GM23338 (cell line): ENCODE measurements at regions not wholly inside any gene's neighbourhood (a gene's known extent, or its start where the extent isn't known, plus 50 kb on each side); places are given as distances from the start of the nearest gene placed in this dataset.

Experiments used
- ATAC-seq: fragments of 200-7000 bp; cut with Tn5 transposase; 3 replicates; pipeline ENCODE4 v1.9.1; 2020
- DNase-seq: peaks from one replicate; pipeline ENCODE4 v3.0.0-alpha.2; 2015; ENCODE audit warnings: low spot score
- H2AFZ ChIP-seq: fragments of 200-600 bp; sonication (generic); 2 replicates; pipeline ENCODE4 v1.8.0; 2016; ENCODE audit warnings: antibody characterized with exemption, mild to moderate bottlenecking, moderate library complexity
- H3F3A ChIP-seq: fragments of 200-600 bp; sonication (generic); replicated peaks from 2 replicates; pipeline ENCODE4 v1.8.0; 2017; ENCODE audit warnings: antibody characterized with exemption, mixed run types, low read depth
- H3K27ac ChIP-seq: fragments of 200-600 bp; sonication (generic); 2 replicates; pipeline ENCODE4 v1.6.1; 2016; ENCODE audit warnings: low read depth
- H3K27me3 ChIP-seq: fragments of 200-600 bp; sonication (generic); 2 replicates; pipeline ENCODE4 v1.8.0; 2016; ENCODE audit warnings: mild to moderate bottlenecking, mixed run types, moderate library complexity; ENCODE audit not compliant: insufficient read depth
- H3K36me3 ChIP-seq: fragments of 200-600 bp; sonication (generic); 2 replicates; pipeline ENCODE4 v1.8.0; 2016; ENCODE audit warnings: mild to moderate bottlenecking; ENCODE audit not compliant: insufficient read depth
- H3K4me1 ChIP-seq: fragments of 200-600 bp; sonication (generic); 2 replicates; pipeline ENCODE4 v1.8.0; 2016; ENCODE audit warnings: mild to moderate bottlenecking, moderate library complexity; ENCODE audit not compliant: insufficient read depth
- H3K4me2 ChIP-seq: fragments of 200-600 bp; sonication (generic); 2 replicates; pipeline ENCODE4 v1.7.1; 2017; ENCODE audit warnings: mixed run types
- H3K4me3 ChIP-seq: fragments of 200-600 bp; sonication (generic); 2 replicates; pipeline ENCODE4 v1.6.1; 2016; ENCODE audit warnings: mixed run types
- H3K79me2 ChIP-seq: fragments of 200-600 bp; sonication (generic); replicated peaks from 2 replicates; pipeline ENCODE4 v1.8.0; 2017; ENCODE audit warnings: mild to moderate bottlenecking; ENCODE audit not compliant: insufficient read depth
- H3K9me2 ChIP-seq: fragments of 200-600 bp; sonication (generic); 2 replicates; pipeline ENCODE4 v1.8.0; 2017; ENCODE audit not compliant: insufficient read depth
- H4K20me1 ChIP-seq: fragments of 200-600 bp; sonication (generic); replicated peaks from 2 replicates; pipeline ENCODE4 v1.8.0; 2017; ENCODE audit warnings: mild to moderate bottlenecking; ENCODE audit not compliant: insufficient read depth
- H3K27ac Mint-ChIP-seq: 2 replicates; pipeline ENCODE4 v1.8.0; 2020; ENCODE audit warnings: inconsistent platforms, mild to moderate bottlenecking, moderate library complexity, mixed read lengths
- H3K27me3 Mint-ChIP-seq: 3 replicates; pipeline ENCODE4 v1.8.0; 2022; ENCODE audit warnings: low read depth, mild to moderate bottlenecking, moderate library complexity, mixed read lengths, inconsistent platforms; ENCODE audit not compliant: insufficient read depth, poor library complexity
- H3K36me3 Mint-ChIP-seq: 3 replicates; pipeline ENCODE4 v1.8.0; 2021; ENCODE audit warnings: low read depth, mild to moderate bottlenecking, inconsistent platforms, moderate library complexity, mixed read lengths
- H3K4me1 Mint-ChIP-seq: 3 replicates; pipeline ENCODE4 v1.8.0; 2020; ENCODE audit warnings: mild to moderate bottlenecking, inconsistent platforms, mixed read lengths
- H3K4me3 Mint-ChIP-seq: 3 replicates; pipeline ENCODE4 v1.8.0; 2021; ENCODE audit warnings: moderate library complexity, mild to moderate bottlenecking, inconsistent platforms, mixed read lengths
- H3K9me3 Mint-ChIP-seq: 3 replicates; pipeline ENCODE4 v1.8.0; 2020; ENCODE audit warnings: moderate library complexity, mild to moderate bottlenecking, inconsistent platforms, mixed read lengths
- CREB1 ChIP-seq: fragments of 250-450 bp; sonication (Bioruptor Pico); IDR thresholded peaks from 2 replicates; pipeline ENCODE4 v1.5.0; 2020; ENCODE audit warnings: low read depth, mild to moderate bottlenecking, moderate library complexity
- JUNB ChIP-seq: IDR thresholded peaks from one replicate; pipeline ENCODE4 v1.6.1; 2016; ENCODE audit warnings: antibody characterized with exemption; ENCODE audit not compliant: unreplicated experiment
- NANOG ChIP-seq: IDR thresholded peaks from 2 replicates; pipeline ENCODE4 v1.6.1; 2016; ENCODE audit warnings: antibody characterized with exemption, borderline replicate concordance
- POLR2AphosphoS5 ChIP-seq: IDR thresholded peaks from 2 replicates; pipeline ENCODE4 v1.6.1; 2016; ENCODE audit warnings: antibody characterized with exemption, low read depth
- REST ChIP-seq: IDR thresholded peaks from one replicate; pipeline ENCODE4 v1.6.1; 2018; ENCODE audit warnings: antibody characterized with exemption; ENCODE audit not compliant: unreplicated experiment
- STAT1 ChIP-seq: IDR thresholded peaks from one replicate; pipeline ENCODE4 v1.6.1; 2016; ENCODE audit warnings: antibody characterized with exemption; ENCODE audit not compliant: unreplicated experiment
- ZNF114 ChIP-seq: fragments of 250-450 bp; sonication (Bioruptor Pico); IDR thresholded peaks from 2 replicates; pipeline ENCODE4 v1.5.0; 2020; ENCODE audit warnings: mild to moderate bottlenecking, moderate library complexity
- TF ChIP-seq, protein P1 (sequence below): IDR thresholded peaks from 2 replicates; pipeline ENCODE4 v1.6.1; 2016; ENCODE audit warnings: antibody characterized with exemption
- TF ChIP-seq, protein P2 (sequence below): fragments of 250-450 bp; sonication (Bioruptor Pico); IDR thresholded peaks from 2 replicates; pipeline ENCODE4 v1.5.0; 2020; ENCODE audit warnings: mild to moderate bottlenecking, moderate library complexity

DNA sequence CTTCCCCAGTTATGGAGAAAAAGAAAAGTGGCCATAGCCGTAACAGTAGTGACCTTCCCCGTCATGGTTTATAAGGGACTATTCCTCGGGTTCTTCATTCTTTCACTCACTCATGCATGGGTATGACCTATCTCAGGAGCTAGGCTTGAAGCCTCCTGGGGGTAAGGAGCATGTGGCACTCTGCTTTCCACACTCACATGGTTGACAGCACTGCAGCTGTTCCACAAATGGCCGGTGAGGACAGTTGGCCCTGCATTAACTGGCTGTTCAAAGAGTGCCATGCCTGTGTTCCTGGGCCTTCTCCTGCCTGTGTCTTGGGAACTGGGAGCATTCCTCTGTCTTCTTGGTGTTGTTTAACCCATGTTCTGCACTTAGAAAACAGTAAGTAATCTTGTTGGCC, 66.2 kb upstream of the PNMA1 start:
- H3K4me1 ChIP-seq, result peaks cover 21% of the 10 kb centered on the region
- peaks cover 30% of the 10 kb centered on the region for H3K4me1 Mint-ChIP-seq
- no peak overlapping the region for H3K4me2 ChIP-seq
- H3F3A ChIP-seq, result no peaks in the 10 kb centered on the region
- peaks cover 14% of the 10 kb centered on the region for H4K20me1 ChIP-seq
- DNase-seq (no peak), ATAC-seq (no peak)
- TF ChIP-seq, protein P1, sequence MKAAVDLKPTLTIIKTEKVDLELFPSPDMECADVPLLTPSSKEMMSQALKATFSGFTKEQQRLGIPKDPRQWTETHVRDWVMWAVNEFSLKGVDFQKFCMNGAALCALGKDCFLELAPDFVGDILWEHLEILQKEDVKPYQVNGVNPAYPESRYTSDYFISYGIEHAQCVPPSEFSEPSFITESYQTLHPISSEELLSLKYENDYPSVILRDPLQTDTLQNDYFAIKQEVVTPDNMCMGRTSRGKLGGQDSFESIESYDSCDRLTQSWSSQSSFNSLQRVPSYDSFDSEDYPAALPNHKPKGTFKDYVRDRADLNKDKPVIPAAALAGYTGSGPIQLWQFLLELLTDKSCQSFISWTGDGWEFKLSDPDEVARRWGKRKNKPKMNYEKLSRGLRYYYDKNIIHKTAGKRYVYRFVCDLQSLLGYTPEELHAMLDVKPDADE, result no peak
- TF ChIP-seq, protein P2, sequence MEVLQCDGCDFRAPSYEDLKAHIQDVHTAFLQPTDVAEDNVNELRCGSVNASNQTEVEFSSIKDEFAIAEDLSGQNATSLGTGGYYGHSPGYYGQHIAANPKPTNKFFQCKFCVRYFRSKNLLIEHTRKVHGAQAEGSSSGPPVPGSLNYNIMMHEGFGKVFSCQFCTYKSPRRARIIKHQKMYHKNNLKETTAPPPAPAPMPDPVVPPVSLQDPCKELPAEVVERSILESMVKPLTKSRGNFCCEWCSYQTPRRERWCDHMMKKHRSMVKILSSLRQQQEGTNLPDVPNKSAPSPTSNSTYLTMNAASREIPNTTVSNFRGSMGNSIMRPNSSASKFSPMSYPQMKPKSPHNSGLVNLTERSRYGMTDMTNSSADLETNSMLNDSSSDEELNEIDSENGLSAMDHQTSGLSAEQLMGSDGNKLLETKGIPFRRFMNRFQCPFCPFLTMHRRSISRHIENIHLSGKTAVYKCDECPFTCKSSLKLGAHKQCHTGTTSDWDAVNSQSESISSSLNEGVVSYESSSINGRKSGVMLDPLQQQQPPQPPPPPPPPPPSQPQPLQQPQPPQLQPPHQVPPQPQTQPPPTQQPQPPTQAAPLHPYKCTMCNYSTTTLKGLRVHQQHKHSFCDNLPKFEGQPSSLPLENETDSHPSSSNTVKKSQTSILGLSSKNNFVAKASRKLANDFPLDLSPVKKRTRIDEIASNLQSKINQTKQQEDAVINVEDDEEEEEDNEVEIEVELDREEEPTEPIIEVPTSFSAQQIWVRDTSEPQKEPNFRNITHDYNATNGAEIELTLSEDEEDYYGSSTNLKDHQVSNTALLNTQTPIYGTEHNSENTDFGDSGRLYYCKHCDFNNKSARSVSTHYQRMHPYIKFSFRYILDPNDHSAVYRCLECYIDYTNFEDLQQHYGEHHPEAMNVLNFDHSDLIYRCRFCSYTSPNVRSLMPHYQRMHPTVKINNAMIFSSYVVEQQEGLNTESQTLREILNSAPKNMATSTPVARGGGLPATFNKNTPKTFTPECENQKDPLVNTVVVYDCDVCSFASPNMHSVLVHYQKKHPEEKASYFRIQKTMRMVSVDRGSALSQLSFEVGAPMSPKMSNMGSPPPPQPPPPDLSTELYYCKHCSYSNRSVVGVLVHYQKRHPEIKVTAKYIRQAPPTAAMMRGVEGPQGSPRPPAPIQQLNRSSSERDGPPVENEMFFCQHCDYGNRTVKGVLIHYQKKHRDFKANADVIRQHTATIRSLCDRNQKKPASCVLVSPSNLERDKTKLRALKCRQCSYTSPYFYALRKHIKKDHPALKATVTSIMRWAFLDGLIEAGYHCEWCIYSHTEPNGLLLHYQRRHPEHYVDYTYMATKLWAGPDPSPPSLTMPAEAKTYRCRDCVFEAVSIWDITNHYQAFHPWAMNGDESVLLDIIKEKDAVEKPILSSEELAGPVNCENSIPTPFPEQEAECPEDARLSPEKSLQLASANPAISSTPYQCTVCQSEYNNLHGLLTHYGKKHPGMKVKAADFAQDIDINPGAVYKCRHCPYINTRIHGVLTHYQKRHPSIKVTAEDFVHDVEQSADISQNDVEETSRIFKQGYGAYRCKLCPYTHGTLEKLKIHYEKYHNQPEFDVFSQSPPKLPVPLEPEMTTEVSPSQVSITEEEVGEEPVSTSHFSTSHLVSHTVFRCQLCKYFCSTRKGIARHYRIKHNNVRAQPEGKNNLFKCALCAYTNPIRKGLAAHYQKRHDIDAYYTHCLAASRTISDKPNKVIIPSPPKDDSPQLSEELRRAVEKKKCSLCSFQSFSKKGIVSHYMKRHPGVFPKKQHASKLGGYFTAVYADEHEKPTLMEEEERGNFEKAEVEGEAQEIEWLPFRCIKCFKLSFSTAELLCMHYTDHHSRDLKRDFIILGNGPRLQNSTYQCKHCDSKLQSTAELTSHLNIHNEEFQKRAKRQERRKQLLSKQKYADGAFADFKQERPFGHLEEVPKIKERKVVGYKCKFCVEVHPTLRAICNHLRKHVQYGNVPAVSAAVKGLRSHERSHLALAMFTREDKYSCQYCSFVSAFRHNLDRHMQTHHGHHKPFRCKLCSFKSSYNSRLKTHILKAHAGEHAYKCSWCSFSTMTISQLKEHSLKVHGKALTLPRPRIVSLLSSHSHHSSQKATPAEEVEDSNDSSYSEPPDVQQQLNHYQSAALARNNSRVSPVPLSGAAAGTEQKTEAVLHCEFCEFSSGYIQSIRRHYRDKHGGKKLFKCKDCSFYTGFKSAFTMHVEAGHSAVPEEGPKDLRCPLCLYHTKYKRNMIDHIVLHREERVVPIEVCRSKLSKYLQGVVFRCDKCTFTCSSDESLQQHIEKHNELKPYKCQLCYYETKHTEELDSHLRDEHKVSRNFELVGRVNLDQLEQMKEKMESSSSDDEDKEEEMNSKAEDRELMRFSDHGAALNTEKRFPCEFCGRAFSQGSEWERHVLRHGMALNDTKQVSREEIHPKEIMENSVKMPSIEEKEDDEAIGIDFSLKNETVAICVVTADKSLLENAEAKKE (CRISPR knock-in tag), result no peak
- no peak for TF ChIP-seq CREB1
- TF ChIP-seq STAT1, result no peak
- TF ChIP-seq NANOG, result no peak
- no peak for TF ChIP-seq JUNB
- peaks cover 45% of the 10 kb centered on the region for H3K27me3 Mint-ChIP-seq
- no peaks in the 10 kb centered on the region for H3K36me3 ChIP-seq
- no peaks in the 10 kb centered on the region for H3K9me3 Mint-ChIP-seq
- no peaks in the 10 kb centered on the region for H3K36me3 Mint-ChIP-seq
- H3K4me3 ChIP-seq, result no peak overlapping the region
- H3K4me3 Mint-ChIP-seq, result no peak overlapping the region
- no peaks in the 10 kb centered on the region for H3K9me2 ChIP-seq
- H2AFZ ChIP-seq, result no peak overlapping the region
- H3K79me2 ChIP-seq, result no peaks in the 10 kb centered on the region
- H3K27ac ChIP-seq, result no peak overlapping the region
- peaks cover 53% of the 10 kb centered on the region for H3K27me3 ChIP-seq
- H3K27ac Mint-ChIP-seq, result no peak overlapping the region

DNA sequence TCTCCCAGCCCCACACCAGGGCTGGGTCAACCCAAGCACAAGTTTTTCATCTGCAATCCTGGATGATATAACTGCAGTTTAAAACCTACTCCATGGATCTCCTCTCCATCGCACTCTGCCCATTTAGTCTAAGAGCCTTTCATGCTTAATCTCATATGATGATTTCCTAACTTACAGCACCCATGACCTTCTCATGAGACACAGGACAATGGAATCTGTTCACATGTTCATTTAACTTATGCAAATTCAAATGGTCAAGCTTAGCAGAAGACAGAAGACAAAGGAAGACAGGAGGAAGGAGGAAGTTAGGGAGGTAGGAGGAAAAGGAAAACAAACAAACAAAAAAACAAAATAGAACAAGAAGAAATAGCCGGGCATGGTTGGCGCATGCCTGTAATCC, 64.6 kb upstream of the PNMA1 start:
- Histone ChIP-seq H3K79me2 (no peaks in the 10 kb centered on the region), H3K4me2 (no peak overlapping the region), H2AFZ (no peak overlapping the region), H3K36me3 (no peaks in the 10 kb centered on the region), H3K9me2 (no peaks in the 10 kb centered on the region), H4K20me1 (peaks cover 6% of the 10 kb centered on the region; the same call in 1 of the 2 replicates), H3K27ac (no peak overlapping the region), H3F3A (no peaks in the 10 kb centered on the region), H3K4me1 (peaks cover 5% of the 10 kb centered on the region; the same call in 1 of the 2 replicates), H3K4me3 (no peak overlapping the region), H3K27me3 (peaks cover 37% of the 10 kb centered on the region)
- Mint-ChIP-seq H3K36me3 (no peaks in the 10 kb centered on the region), H3K4me3 (no peak overlapping the region), H3K9me3 (no peaks in the 10 kb centered on the region), H3K27ac (no peak overlapping the region), H3K27me3 (peaks cover 28% of the 10 kb centered on the region), H3K4me1 (peaks cover 18% of the 10 kb centered on the region)
- DNase-seq, result no peak
- ATAC-seq, result no peak
- no peak for TF ChIP-seq ZNF114
- TF ChIP-seq, protein P1, result no peak
- no peak for TF ChIP-seq NANOG
- no peak for TF ChIP-seq POLR2AphosphoS5
- no peak for TF ChIP-seq REST
